Smooth muscle cell (in vitro differentiated cells): ENCODE measurements at regions not wholly inside any gene's neighbourhood (a gene's known extent, or its start where the extent isn't known, plus 50 kb on each side); places are given as distances from the start of the nearest gene placed in this dataset.
A peak's percentile ranks its signal among the peaks of the same experiment; 100 is the strongest.

Experiments
- DNase-seq: peaks from one replicate; lab custom pipeline; 2025; ENCODE audit not compliant: unreplicated experiment; lab: John Stamatoyannopoulos, UW
- H2AFZ ChIP-seq: fragments of 200-600 bp; sonication (generic); 2 replicates; pipeline ENCODE4 v1.6.0; 2016; ENCODE audit warnings: antibody characterized with exemption, low read depth, mild to moderate bottlenecking
- H3F3A ChIP-seq: fragments of 200-600 bp; sonication (generic); 2 replicates; pipeline ENCODE4 v1.6.0; 2017; ENCODE audit warnings: antibody characterized with exemption, low read depth
- H3K27ac ChIP-seq: fragments of 200-600 bp; sonication (generic); 2 replicates; pipeline ENCODE4 v1.5.1; 2016; ENCODE audit warnings: low read depth, mild to moderate bottlenecking
- H3K27me3 ChIP-seq: fragments of 200-600 bp; sonication (generic); 2 replicates; pipeline ENCODE4 v1.6.1; 2016; ENCODE audit warnings: low read depth, mild to moderate bottlenecking
- H3K36me3 ChIP-seq: fragments of 200-600 bp; sonication (generic); 2 replicates; pipeline ENCODE4 v1.5.1; 2016; ENCODE audit warnings: low read depth
- H3K4me1 ChIP-seq: fragments of 200-600 bp; sonication (generic); 2 replicates; pipeline ENCODE4 v1.5.1; 2016; ENCODE audit warnings: low read depth
- H3K4me2 ChIP-seq: fragments of 200-600 bp; sonication (generic); 2 replicates; pipeline ENCODE4 v1.6.0; 2016; ENCODE audit warnings: mild to moderate bottlenecking
- H3K4me3 ChIP-seq: fragments of 200-600 bp; sonication (generic); 2 replicates; pipeline ENCODE4 v1.5.1; 2016; ENCODE audit warnings: mild to moderate bottlenecking
- H3K79me2 ChIP-seq: fragments of 200-600 bp; sonication (generic); 2 replicates; pipeline ENCODE4 v1.6.0; 2016; ENCODE audit warnings: low read depth, mild to moderate bottlenecking
- H3K9ac ChIP-seq: fragments of 200-600 bp; sonication (generic); 2 replicates; pipeline ENCODE4 v1.6.0; 2016; ENCODE audit warnings: low read depth
- H3K9me3 ChIP-seq: fragments of 200-600 bp; sonication (generic); replicated peaks from 2 replicates; pipeline ENCODE4 v1.5.1; 2016; ENCODE audit warnings: low read depth
- H4K20me1 ChIP-seq: fragments of 200-600 bp; sonication (generic); 2 replicates; pipeline ENCODE4 v1.6.0; 2016; ENCODE audit warnings: low read depth
- CTCF ChIP-seq: fragments of 200-600 bp; sonication (generic); IDR thresholded peaks from 2 replicates; pipeline ENCODE4 v1.5.1; 2017; ENCODE audit warnings: borderline replicate concordance, mild to moderate bottlenecking, antibody characterized with exemption; ENCODE audit not compliant: insufficient read depth, poor library complexity, severe bottlenecking
- WGBS: methylation state at CpG from one replicate; pipeline ENCODE4 v1.1.7; 2016; ENCODE audit warnings: low lambda C conversion rate; 5-methylcytosine and 5-hydroxymethylcytosine counted together

- Histone ChIP-seq H3K9ac (no peak overlapping the region), H3K27me3 (peaks cover 16% of the 10 kb centered on the region)
- no peak for DNase-seq
Measured at GRCh38 chr4:129233691-129234090, 137.7 kb downstream of the C4orf33 start.

GRCh38 chr4:129236351-129236750, 140.4 kb downstream of the C4orf33 start:
- TF ChIP-seq CTCF = no peak
- H3K4me1 ChIP-seq = no peaks in the 10 kb centered on the region
- no peak overlapping the region for H3K27ac ChIP-seq
- H3K9me3 ChIP-seq = no peaks in the 10 kb centered on the region
- H3K4me2 ChIP-seq = no peak overlapping the region
- no peaks in the 10 kb centered on the region for H4K20me1 ChIP-seq
- WGBS = over 99% methylated on average over 3 of the region's 3 CpGs
- no peaks in the 10 kb centered on the region for H3K79me2 ChIP-seq
- H3K27me3 ChIP-seq = peaks cover 16% of the 10 kb centered on the region
- H3F3A ChIP-seq = no peaks in the 10 kb centered on the region
- DNase-seq = no peak
- no peaks in the 10 kb centered on the region for H3K36me3 ChIP-seq
- no peak overlapping the region for H3K9ac ChIP-seq
- H3K4me3 ChIP-seq = no peak overlapping the region
- H2AFZ ChIP-seq = no peak overlapping the region

More at GRCh38 chr4:129233691-129234090, 137.7 kb downstream of the C4orf33 start:
- Histone ChIP-seq H3K36me3 (no peaks in the 10 kb centered on the region), H3K79me2 (no peaks in the 10 kb centered on the region), H3K4me2 (no peak overlapping the region), H3F3A (no peaks in the 10 kb centered on the region), H3K4me3 (no peak overlapping the region), H3K27ac (no peak overlapping the region), H3K9me3 (no peaks in the 10 kb centered on the region), H3K4me1 (no peaks in the 10 kb centered on the region), H4K20me1 (no peaks in the 10 kb centered on the region), H2AFZ (no peak overlapping the region)
- WGBS = 83% methylated on average over 1 of the region's 1 CpG
- TF ChIP-seq CTCF = no peak

- TF ChIP-seq CTCF = no peak
- no peaks in the 10 kb centered on the region for H3K4me1 ChIP-seq
- H3K79me2 ChIP-seq = no peaks in the 10 kb centered on the region
- no peaks in the 10 kb centered on the region for H3K36me3 ChIP-seq
- H3K9ac ChIP-seq = no peak overlapping the region
- WGBS = 68% methylated on average over 3 of the region's 3 CpGs
- H3K27me3 ChIP-seq = peaks cover 22% of the 10 kb centered on the region
- H3F3A ChIP-seq = no peaks in the 10 kb centered on the region
- no peaks in the 10 kb centered on the region for H4K20me1 ChIP-seq
- no peak overlapping the region for H3K4me2 ChIP-seq
- no peak overlapping the region for H3K4me3 ChIP-seq
- no peak overlapping the region for H3K27ac ChIP-seq
- H3K9me3 ChIP-seq = no peaks in the 10 kb centered on the region
- no peak for DNase-seq
- H2AFZ ChIP-seq = peak overlapping the region; percentile 37
Measured at GRCh38 chr4:129239088-129239487, 143.1 kb downstream of the C4orf33 start.

- Histone ChIP-seq H3K9ac (no peak overlapping the region), H3K4me2 (no peak overlapping the region), H3K4me1 (no peaks in the 10 kb centered on the region), H3K27ac (no peak overlapping the region), H3K36me3 (no peaks in the 10 kb centered on the region), H3K27me3 (peaks cover 39% of the 10 kb centered on the region), H3K79me2 (no peaks in the 10 kb centered on the region), H4K20me1 (no peaks in the 10 kb centered on the region), H3K9me3 (no peaks in the 10 kb centered on the region), H3F3A (no peaks in the 10 kb centered on the region), H3K4me3 (no peak overlapping the region), H2AFZ (no peak overlapping the region)
- TF ChIP-seq CTCF = no peak
- DNase-seq = no peak
- WGBS = 35% methylated on average over 1 of the region's 1 CpG
Measured at GRCh38 chr4:129240816-129241215, 144.9 kb downstream of the C4orf33 start.
